Mesodermal cell (in vitro differentiated cells): ENCODE measurements at regions not wholly inside any gene's neighbourhood (a gene's known extent, or its start where the extent isn't known, plus 50 kb on each side); places are given as distances from the start of the nearest gene placed in this dataset.

Experiments used
- H3K27ac ChIP-seq: 2 replicates; pipeline ENCODE4 v1.7.0; 2013; ENCODE audit warnings: mild to moderate bottlenecking, low read depth, low read length, moderate library complexity; ENCODE audit not compliant: severe bottlenecking
- H3K36me3 ChIP-seq: 2 replicates; pipeline ENCODE4 v1.7.1; 2013; ENCODE audit warnings: mild to moderate bottlenecking, low read length, moderate library complexity; ENCODE audit not compliant: control insufficient read depth, insufficient read depth
- H3K4me1 ChIP-seq: one replicate; pipeline ENCODE4 v1.7.1; 2013; ENCODE audit warnings: mild to moderate bottlenecking, low read length; ENCODE audit not compliant: insufficient read depth, control insufficient read depth, poor library complexity, severe bottlenecking
- H3K4me3 ChIP-seq: 2 replicates; pipeline ENCODE4 v1.7.0; 2013; ENCODE audit warnings: low read length, control low read depth, mild to moderate bottlenecking; ENCODE audit not compliant: insufficient read depth, poor library complexity, severe bottlenecking; ENCODE audit errors: extremely low read depth
- H3K9me3 ChIP-seq: 2 replicates; pipeline ENCODE4 v1.7.1; 2013; ENCODE audit warnings: mild to moderate bottlenecking, low read length, moderate library complexity; ENCODE audit not compliant: control insufficient read depth
- WGBS, 2 experiments: methylation state at CpG; one replicate each; pipeline ENCODE4 v1.1.5; 2013; ENCODE audit warnings: missing lambda C conversion rate in 2 of 2; ENCODE audit not compliant: insufficient coverage in 2 of 2; 5-methylcytosine and 5-hydroxymethylcytosine counted together

DNA sequence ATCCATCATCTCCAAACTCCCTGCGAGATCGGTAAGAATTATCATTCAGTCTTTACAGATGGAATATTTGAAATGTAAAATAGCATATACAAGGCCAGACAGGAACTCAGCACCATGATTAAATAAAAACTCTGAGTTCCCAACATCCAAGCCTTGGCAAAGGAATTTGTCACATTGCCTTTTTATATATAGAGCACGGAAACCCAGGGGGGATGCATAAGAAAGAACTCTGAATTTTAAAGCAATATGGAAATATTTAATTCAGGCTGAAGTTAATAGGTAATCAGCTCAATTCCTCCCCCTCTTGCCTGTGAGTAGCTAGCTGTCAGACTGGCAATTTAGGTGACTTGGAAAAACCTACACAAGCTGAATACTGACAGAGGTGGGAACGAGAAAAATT lies 217.9 kb upstream of the KCNMB2 start:
- H3K9me3 ChIP-seq = no peaks in the 10 kb centered on the region
- 78 to 83% methylated on average over 1 of the region's 4 CpGs for WGBS, 2 experiments
- H3K27ac ChIP-seq = no peak overlapping the region
- H3K4me3 ChIP-seq = no peak overlapping the region
- peaks cover 17% of the 10 kb centered on the region for H3K4me1 ChIP-seq
- no peaks in the 10 kb centered on the region for H3K36me3 ChIP-seq

DNA sequence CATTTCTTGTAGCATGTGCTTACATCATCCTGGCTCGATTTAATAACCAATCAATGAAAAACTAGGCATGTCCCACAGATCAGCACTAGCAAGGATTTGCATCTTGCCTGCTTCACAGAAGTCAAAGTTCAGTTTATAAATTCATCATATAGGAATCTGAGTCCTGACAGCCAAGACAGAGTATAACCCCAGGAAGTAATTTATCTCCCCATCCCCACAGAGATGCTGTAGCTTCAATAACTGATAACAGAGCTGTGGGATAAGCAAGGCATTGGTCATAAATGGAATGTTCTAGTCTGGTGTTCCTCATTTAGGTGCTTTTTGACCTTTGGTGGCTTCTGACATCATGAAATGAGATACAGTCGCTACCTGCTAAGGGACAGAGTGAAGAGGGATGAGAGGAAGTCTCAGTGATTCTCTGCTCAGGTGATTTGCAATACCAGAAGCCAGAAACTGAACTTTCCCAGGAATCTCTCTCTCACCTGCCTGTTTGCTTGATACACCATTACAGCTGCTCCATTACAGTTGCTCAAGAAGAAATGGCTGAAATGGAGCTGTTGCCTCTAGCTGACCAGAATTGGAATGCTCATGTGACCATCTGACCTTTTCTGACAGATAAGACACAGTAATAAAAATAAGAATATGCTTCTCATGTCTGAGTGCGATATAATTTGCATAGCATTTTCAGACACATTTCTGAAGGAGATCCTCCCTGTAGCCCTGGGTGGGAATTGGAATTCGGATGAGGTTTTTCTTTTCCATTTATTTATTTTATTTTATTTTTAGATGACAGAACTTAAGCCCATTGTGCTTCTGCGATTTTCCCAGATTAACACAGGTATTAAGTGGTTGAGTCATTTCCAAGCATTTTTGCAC lies 217.1 kb upstream of the KCNMB2 start:
- no peak overlapping the region for H3K27ac ChIP-seq
- whole genome bisulfite sequencing, 2 experiments = 78 to 89% methylated on average over 2 to 3 of the region's 5 CpGs

DNA sequence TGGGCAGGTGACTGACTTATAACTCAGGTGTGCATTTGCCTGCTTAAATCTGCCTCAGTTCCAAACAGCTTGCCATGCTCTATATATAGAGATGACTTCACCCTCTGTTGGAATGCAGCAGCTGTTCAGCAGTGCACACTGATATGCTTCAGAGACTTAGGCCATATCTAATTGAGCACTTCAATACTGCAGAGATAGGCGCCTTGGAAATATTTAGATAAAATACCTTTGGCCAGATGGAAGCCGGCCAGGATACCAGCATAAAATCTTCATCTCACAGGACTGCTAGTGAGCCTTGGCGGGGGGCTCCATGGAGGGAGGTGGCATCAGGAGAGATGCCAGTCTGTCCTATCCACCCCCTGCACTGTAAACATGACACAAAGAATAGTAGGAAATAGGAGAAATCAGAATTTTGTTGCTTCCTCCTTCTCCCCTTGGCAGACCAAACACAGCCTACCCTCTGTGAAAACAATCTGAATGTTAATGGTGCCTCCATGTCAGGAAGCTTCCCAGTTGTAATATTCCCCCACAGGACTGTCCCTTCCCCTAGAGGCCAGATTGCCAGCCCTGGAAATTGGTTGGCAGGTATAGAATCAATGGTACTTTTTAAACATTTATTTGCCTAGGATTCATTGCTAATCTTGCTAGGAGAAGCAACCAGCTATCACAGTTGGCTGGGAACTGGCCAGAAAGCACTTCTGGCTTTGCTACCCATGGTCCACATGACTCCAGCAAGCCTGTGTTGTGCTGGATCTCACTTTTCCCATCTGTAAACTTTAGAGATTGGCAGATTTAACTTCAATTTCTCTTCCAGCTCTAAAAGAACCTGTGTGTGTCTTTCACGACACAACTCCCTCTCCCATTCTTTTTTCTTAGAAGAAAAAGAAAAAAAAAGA lies 215.5 kb upstream of the KCNMB2 start:
- WGBS, 2 experiments = 80% methylated on average over 1 of the region's 4 CpGs; no CpG with 5 or more reads in 1 of the 2 experiments
- peak overlapping the region; percentile 39 for H3K27ac ChIP-seq
- H3K36me3 ChIP-seq = no peaks in the 10 kb centered on the region
- H3K4me3 ChIP-seq = no peak overlapping the region
- H3K4me1 ChIP-seq = peaks cover 17% of the 10 kb centered on the region
- no peaks in the 10 kb centered on the region for H3K9me3 ChIP-seq

More for the DNA sequence above, 217.1 kb upstream of the KCNMB2 start:
- Histone ChIP-seq H3K4me3 (no peak overlapping the region), H3K9me3 (no peaks in the 10 kb centered on the region), H3K4me1 (peaks cover 17% of the 10 kb centered on the region), H3K36me3 (no peaks in the 10 kb centered on the region)

DNA sequence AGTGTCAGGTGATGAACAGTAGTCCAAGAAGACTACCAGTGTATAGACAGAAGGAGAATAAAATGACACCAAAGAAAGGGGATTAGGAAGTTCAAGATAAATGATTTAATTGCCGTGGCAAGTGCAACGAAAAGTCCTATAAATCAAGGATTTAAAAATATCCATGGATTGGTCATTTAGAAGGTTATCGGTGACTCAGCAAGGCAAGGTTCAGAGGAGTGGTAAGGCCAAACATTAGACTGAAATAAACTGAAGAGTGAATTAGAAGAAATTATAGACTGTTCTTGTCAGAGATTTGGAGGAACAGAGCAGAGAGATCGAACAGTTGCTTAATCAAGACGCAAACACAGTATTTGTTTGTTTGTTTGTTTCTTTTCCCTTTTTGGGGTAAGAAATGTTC lies 211.9 kb upstream of the KCNMB2 start:
- Histone ChIP-seq H3K9me3 (no peaks in the 10 kb centered on the region), H3K4me3 (no peak overlapping the region), H3K4me1 (peaks cover 13% of the 10 kb centered on the region), H3K36me3 (no peaks in the 10 kb centered on the region), H3K27ac (no peak overlapping the region)
- WGBS, 2 experiments = 83 to 92% methylated on average over 3 to 5 of the region's 5 CpGs

DNA sequence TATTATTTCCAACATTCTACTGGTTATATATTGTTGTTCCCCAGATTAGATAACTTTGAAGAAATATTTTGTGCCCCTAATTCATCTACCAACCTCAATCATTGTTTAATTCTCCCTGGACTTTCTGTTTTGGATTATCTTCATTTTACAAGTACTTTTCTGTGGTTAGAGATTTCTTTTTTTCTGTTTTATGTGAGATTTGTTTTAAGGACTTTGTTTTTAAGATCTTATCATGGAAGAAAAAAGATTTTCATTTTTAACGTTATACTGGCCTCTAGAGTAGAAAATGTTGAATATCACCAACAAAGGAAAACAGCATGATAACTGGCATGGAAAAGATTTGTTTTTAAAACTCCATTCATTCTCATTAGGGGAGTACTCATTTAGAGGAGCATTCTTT lies 210.9 kb upstream of the KCNMB2 start:
- peaks cover 5% of the 10 kb centered on the region for H3K4me1 ChIP-seq
- no peaks in the 10 kb centered on the region for H3K36me3 ChIP-seq
- H3K9me3 ChIP-seq = no peaks in the 10 kb centered on the region
- no CpG with 5 or more reads among the region's 1 CpG for WGBS, 2 experiments
- no peak overlapping the region for H3K4me3 ChIP-seq
- no peak overlapping the region for H3K27ac ChIP-seq

DNA sequence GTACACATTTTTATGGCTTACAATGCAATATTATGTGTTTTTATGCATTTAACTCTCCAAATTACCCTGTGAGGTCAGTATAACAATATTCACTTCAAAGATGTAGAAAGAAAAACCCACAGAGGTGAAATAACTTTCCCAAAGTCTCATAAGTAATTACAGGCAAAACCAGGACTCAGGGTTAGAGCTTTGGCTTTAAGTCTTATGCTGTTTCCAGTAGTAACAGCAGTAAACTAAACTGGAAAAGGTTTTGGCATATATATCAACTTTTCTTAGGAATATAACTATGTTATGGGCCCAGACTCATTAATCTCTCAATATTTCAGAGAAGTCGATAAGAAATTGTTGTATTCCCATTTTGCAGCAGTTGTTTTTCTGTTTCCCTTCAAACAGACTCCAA lies 206.3 kb upstream of the KCNMB2 start:
- 100% methylated on average over 1 of the region's 1 CpG; no CpG with 5 or more reads in 1 of the 2 experiments for WGBS, 2 experiments
- Histone ChIP-seq H3K36me3 (no peaks in the 10 kb centered on the region), H3K9me3 (no peaks in the 10 kb centered on the region), H3K4me3 (no peak overlapping the region), H3K4me1 (no peaks in the 10 kb centered on the region), H3K27ac (no peak overlapping the region)

DNA sequence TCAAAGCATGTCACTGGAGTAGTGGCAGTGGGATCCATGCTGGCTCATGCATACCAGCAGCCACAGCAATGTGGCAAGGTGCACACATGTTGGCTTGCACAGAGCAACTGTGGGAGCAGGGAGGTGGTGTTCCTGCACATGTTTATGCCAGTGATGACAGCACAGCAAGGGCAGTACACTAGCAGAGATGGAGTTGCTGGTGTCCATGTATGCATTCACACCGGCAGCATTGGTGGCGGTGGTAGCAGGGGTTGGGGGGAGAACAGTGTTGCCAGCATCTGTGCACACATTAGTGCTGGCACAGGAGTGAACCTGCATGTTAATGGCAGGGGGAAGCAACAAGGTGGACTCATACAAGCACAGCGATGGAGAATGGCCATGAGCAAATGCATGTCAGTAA lies 202.0 kb upstream of the KCNMB2 start:
- Histone ChIP-seq H3K27ac (no peak overlapping the region), H3K4me3 (no peak overlapping the region), H3K36me3 (no peaks in the 10 kb centered on the region), H3K9me3 (no peaks in the 10 kb centered on the region), H3K4me1 (no peaks in the 10 kb centered on the region)
- WGBS, 2 experiments = 97 to 100% methylated on average over 3 of the region's 3 CpGs

DNA sequence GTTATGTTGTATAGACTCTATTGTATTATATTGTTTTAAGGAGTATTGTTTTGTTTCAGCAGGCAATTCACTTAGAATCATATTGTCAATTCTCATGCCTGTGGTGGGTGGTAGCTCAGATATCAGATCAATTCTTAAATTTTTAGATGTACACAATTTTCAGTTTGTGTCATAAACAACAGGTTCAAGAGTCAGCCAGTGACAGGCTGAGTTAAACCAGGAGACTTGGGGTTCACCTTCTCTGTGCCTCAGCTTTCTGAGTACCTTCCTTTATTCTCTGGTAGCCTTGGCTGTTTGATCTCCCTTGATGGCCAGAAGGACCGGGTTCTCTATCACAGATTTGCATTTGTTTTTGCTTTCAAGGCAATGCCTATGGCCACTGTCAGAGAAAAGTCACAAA lies 199.9 kb upstream of the KCNMB2 start:
- Histone ChIP-seq H3K36me3 (no peaks in the 10 kb centered on the region), H3K4me1 (no peaks in the 10 kb centered on the region), H3K9me3 (no peaks in the 10 kb centered on the region), H3K4me3 (no peak overlapping the region), H3K27ac (no peak overlapping the region)
- WGBS, 2 experiments = 50 to 80% methylated on average over 1 of the region's 1 CpG

DNA sequence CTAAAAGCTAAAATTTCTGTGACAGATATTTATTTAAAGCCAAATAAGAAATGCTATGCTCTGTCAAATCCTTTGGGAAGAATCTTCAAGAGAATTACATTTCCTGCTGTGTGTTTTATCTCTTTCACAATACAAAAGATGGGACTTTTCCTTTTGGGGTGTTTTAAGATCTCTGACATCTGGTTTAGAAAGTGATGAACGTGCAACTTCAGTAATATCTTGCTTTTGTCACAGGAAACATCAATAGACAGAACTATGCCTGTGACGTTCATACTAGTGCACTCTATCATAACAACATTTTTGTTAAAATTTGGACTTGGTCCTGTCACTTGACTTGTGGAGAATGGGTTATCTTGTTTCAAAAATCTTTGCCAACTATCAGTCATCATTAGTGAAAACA lies 195.7 kb upstream of the KCNMB2 start:
- Histone ChIP-seq H3K4me1 (peaks cover 4% of the 10 kb centered on the region), H3K36me3 (no peaks in the 10 kb centered on the region), H3K27ac (no peak overlapping the region), H3K9me3 (no peaks in the 10 kb centered on the region), H3K4me3 (no peak overlapping the region)
- 92% methylated on average over 2 of the region's 2 CpGs; no CpG with 5 or more reads in 1 of the 2 experiments for WGBS, 2 experiments

DNA sequence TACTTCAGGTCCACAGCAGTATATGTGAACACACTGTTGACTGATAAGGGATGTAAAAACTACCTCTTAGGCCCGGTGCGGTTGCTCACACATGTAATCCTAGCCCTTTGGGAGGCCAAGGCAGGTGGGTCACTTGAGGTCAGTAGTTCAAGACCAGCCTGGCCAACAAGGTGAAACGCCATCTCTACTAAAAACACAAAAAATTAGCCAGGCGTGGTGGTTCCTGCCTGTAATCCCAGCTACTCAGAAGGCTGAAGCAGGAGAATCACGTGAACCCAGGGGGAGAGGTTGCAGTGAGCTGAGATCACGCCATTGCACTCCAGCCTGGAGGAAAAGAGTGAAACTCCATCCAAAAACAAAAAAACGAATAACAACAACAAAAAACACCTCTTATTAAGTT lies 194.6 kb upstream of the KCNMB2 start:
- no peaks in the 10 kb centered on the region for H3K36me3 ChIP-seq
- H3K27ac ChIP-seq = no peak overlapping the region
- H3K9me3 ChIP-seq = no peaks in the 10 kb centered on the region
- H3K4me3 ChIP-seq = no peak overlapping the region
- peaks cover 4% of the 10 kb centered on the region for H3K4me1 ChIP-seq
- 81 to 100% methylated on average over 1 to 4 of the region's 7 CpGs for whole genome bisulfite sequencing, 2 experiments
